Pons (tissue), 1 donor: ENCODE measurements at regions not wholly inside any gene's neighbourhood (a gene's known extent, or its start where the extent isn't known, plus 50 kb on each side); places are given as distances from the start of the nearest gene placed in this dataset.
A peak's percentile ranks its signal among the peaks of the same experiment; 100 is the strongest.

ENCODE experiments used
- DNase-seq: peaks from one replicate; pipeline ENCODE4 v3.0.0-alpha.2; 2016; ENCODE audit warnings: low spot score

DNA sequence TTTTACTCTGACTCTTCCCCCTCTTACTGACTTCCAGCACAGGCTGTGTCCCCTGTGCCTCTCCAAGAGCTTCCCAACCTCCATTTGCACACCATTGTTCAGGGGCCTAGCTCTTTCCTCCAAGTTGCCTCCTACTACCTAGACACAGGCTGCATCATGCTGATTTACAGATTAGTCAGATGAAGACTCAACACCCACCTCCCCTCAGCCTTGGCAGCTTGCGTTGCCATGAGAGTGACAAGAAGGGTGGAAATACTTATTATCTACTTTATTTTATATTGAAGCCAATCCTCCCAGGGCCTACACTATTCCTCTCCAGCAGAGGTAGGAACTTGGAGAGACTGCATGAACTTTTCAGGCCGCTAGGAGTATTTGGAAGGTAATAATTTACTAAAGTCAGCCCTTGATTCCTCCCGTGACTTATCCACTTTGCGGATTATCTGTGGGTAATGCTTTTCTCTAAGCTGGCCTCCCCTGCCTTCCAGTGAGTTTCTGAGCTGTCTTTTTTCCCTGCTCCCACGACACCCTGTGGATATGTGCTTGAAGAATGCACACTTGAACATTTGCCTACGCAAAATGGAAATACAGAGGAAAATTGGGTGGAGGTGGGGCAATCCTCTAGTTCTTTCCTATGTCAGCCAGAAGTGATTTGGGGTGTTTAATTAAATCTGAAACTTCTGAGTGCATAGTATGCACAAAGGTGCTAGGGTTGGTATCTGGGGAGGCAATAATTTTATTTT, 74.1 kb upstream of the TMEM164 start:
- DNase-seq: no peak

DNA sequence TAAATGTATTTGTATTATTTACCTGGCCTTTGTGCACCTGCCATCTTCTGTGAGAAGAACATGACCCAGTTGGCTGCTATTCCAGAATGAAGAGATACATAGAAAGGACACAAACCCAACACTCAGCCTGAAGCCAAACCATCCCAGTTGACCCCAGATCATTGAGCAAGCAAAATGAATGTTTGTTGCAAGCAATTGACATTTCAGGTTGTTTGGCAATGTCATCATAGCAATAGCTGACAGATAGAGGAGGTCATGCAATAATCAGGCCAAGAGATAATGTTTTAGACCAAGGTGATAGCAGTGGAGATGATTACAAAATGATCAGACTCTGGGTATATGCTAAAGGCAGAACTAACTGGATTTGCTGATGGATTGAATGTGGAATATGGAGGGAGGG, 71.2 kb upstream of the TMEM164 start:
- no peak for DNase-seq

DNA sequence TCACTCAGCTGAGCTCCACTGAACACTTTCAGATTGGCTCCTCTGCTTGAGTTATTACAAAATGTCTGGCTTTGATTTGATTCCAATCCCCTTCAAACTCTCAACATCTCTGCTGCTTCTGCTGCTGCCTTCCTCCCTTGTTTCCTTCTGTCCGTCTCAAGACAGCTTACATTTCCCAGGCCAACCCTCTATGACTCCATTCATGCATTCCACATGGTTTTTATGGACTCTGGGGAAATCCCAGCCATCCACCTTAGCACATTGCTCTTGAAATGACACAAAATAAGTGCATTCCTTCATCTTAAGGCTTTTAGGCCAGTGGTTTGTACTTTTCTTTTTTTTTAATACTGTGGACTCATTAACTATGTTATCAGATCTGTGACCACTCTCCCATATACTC, 68.5 kb upstream of the TMEM164 start:
- no peak for DNase-seq

DNA sequence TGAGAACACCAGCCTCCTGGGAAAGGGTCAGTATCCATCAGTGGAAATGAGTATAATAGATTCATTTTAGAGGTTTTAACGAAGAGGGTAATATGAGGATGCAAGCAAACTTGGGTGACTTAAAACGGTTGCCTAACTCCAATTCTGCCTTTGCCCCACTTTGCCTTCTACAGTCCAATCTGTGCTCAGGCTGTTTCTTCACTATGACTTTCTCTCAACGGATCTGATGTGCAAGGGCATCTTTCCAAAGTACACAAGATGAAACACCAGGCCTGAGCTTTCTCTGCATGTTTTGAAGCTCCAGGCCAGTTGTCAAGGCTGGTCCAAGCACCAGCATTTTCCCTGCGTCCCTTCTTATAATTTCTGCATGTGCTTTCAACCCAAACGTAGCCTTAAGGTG, 68.0 kb upstream of the TMEM164 start:
- DNase-seq: no peak

DNA sequence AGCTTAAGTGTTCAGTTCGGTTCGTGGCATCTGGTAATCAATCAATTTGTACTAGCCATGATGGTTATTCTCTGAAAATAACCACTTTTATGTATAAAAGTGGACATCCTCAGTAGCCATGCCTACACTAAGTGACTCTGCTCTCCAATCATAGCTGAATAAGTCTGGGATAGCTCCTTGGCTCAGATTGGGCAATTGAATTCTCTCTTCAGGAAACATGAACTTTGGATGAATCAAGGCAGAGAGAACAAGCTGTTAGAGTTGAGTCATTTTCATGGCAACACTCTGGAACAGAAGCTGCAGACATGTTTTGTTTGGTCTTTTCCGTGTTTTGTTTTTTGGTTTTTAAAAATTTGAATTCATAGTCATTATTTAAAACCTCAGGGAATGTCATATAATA, 66.8 kb upstream of the TMEM164 start:
- no peak for DNase-seq

DNA sequence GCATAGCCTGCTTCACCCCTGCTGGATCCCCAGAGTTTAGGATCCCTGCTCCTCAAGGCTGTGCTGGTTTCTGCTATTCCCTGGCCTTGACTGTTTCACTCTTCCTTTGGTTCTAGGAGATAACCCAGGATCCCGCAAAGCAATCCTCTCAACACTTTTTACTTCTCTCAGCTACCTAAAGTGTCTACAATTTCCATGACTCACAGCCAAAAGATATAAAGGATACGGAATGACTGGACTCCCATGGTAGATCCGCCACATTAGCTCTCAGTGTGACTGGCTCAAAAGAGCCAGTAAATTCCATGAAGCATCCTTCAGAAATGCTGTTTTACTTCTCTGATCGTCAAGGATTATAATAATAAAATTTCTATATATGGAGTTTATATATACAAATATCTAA, 66.3 kb upstream of the TMEM164 start:
- DNase-seq: no peak

DNA sequence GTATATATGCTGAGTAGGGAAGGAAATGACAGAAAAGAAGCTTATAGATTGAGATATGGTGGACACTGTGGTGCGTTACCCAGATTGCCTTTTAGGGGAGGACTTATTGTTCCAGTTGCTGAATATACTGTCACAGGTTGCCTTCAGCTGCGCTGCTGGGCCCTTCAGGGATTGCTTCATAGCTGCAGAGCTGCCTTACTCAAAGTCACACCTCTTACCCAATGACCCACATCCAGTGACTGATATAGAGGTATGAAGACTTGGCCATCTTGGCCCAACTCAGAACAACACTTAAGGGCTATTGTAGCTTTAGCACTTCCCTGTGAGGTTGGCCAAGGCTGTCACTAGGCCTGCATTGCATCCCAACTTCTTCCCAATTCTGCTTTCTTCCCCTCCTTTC, 63.4 kb upstream of the TMEM164 start:
- no peak for DNase-seq

DNA sequence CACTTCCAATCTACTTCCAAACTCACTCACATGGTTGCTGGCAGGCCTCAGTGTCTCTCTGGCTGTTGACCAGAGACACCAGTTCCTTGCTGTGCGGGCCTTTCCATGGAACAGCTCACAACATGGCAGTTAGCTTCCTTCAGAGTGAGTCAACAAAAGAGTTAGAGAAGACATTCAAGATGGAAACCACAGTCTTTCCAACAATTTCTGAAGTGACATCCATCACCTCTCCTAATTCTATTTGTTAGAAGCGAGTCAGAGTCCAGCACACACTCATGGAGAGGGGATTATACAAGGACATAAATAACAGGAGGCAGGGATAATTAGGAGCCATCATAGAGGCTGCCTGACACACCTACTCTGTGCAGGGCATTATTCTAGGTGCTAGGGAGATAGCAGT, 62.5 kb upstream of the TMEM164 start:
- DNase-seq: no peak

DNA sequence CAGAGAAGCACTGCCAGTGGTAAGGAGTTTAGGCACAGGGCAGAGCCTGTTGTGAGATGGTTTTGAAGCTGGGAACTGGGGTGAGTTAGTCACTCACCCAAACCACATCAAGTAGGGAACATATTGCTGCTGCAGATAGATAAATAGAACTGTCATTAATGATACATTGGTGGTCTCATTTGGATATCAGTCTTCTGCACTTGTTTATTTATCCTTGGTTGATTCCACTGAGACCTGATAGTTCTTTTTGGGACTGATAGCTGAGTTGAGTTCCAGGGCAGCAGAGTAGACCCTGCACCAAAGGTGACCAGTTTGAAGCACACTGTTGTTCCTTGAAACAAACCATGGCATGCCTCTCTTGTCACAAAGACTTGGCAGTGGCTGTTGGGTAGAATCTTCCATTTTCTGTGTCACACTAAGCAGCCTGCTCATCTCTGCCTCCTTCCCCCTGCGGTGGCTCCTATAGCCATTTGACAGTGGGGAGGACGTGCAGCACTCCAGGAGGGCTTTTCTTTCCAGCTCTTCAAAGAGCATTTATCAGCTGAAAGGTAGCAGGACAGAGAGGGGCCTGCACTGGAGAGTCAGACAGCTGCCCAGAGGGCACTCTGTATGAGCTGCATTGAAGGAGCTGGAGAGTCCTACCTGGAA, 59.7 kb upstream of the TMEM164 start:
- no peak for DNase-seq

DNA sequence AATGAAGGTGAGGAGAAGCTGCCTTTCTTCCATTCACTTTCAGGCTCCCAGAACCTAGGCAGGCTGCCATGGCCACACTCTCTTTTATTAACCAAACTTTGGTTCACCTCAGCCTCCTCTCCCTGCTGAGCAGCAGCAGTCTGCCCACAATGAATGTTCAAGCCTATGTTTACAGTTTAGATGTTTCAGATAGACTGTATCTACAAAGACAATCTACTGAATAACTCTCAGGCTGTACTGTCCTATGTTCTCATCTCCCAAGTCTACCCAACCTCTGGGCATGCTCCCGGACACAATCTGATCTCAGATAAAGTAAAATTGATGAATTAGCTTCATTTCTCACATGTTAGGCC, 59.2 kb upstream of the TMEM164 start:
- DNase-seq: no peak

DNA sequence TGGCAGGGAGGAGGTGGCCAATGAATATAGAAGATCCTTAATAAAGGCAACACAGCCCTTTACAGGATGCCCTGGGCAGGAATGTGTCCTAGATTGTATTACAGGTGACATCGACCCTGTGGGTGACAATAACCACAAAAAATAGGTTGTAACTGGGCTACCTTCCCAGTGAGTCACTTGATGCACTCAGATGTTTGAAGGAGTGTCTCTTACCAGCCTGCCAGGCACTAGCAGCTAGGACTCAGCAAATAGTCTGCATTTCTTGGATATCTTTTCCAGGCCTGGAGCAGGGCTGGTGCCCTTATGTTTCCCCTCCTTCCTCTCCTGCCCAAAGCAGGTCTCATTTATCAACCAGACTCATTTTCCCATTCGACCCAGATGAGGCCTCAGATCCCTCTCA, 50.9 kb upstream of the TMEM164 start:
- no peak for DNase-seq

DNA sequence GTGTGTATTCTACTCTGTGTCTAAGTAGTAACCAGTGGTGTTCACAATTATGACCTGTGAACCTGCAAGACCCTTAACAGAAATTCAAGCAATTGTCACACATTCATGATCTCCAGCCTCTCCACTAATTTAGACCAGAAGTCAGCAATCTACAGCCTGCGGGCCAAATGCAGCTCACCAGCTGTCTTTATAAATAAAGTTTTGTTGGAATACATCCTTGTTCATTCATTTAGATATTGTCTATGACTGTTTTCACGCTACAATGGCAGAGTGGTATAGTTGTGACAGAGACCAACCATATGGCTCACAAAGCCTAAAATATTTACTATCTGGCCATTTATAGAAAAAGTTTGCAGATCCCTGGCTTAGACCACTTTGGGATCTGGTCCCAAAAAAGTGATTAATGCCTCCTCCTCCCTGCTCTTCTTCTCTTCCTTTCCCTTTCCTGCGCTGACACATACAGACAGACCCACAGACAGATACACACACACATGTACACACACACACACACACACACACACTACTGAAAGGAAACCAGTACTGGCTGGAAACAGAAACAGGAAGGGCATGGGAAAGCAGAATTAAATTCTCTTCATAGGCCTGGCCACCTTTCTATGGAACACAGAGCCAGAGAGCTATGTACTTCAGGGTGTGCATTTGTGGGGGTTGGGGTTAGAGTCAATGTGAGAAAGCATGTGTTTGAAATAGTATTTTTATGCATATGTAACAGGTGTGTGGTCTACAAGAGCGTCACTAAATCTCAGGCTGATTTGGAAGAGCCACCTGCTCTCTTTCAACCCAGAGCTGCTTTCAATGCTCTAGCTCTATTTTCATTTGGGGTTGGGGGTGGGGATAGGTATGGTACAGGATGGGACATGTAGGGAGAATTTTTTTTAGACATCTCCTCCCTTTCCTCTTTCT, 49.7 kb upstream of the TMEM164 start:
- peak; percentile 3 for DNase-seq
